OCI-LY7 (cell line): ENCODE measurements at regions not wholly inside any gene's neighbourhood (a gene's known extent, or its start where the extent isn't known, plus 50 kb on each side); places are given as distances from the start of the nearest gene placed in this dataset.
A peak's percentile ranks its signal among the peaks of the same experiment; 100 is the strongest.

ENCODE experiments used
- CTCF ChIP-seq: fragments of 200-600 bp; sonication (generic); conservative IDR thresholded peaks from 2 replicates; pipeline ENCODE4 v1.5.1; 2014; ENCODE audit warnings: mild to moderate bottlenecking, antibody characterized with exemption, low read length, moderate library complexity, mixed read lengths
- EZH2phosphoT487 ChIP-seq: fragments of 200-600 bp; sonication (generic); IDR thresholded peaks from 2 replicates; pipeline ENCODE4 v1.6.1; 2018; ENCODE audit warnings: low read depth, borderline replicate concordance, mild to moderate bottlenecking, mixed run types, antibody characterized with exemption, low read length, moderate library complexity, mixed read lengths

- TF ChIP-seq CTCF (peak; percentile 47), EZH2phosphoT487 (no peak)
Observed at GRCh38 chrX:115940888-115941332, 229.6 kb upstream of the AGTR2 start.
